IPS-15b (cell line): ENCODE measurements at regions not wholly inside any gene's neighbourhood (a gene's known extent, or its start where the extent isn't known, plus 50 kb on each side); places are given as distances from the start of the nearest gene placed in this dataset.

ENCODE experiments used
- H3K27me3 ChIP-seq: one replicate; pipeline ENCODE4 v1.6.1; 2013; ENCODE audit warnings: low read length; ENCODE audit not compliant: control insufficient read depth, insufficient read depth
- H3K36me3 ChIP-seq: one replicate; pipeline ENCODE4 v1.6.1; 2013; ENCODE audit warnings: low read length; ENCODE audit not compliant: control insufficient read depth, insufficient read depth
- H3K4me1 ChIP-seq: one replicate; pipeline ENCODE4 v1.6.1; 2013; ENCODE audit warnings: mild to moderate bottlenecking, low read length; ENCODE audit not compliant: control insufficient read depth, insufficient read depth
- H3K4me3 ChIP-seq: one replicate; pipeline ENCODE4 v1.5.1; 2013; ENCODE audit warnings: low read depth, low read length
- H3K9ac ChIP-seq: one replicate; pipeline ENCODE4 v1.6.1; 2013; ENCODE audit warnings: low read depth, mild to moderate bottlenecking, low read length
- H3K9me3 ChIP-seq: one replicate; pipeline ENCODE4 v1.6.1; 2013; ENCODE audit warnings: mild to moderate bottlenecking, low read length; ENCODE audit not compliant: control insufficient read depth, insufficient read depth

DNA sequence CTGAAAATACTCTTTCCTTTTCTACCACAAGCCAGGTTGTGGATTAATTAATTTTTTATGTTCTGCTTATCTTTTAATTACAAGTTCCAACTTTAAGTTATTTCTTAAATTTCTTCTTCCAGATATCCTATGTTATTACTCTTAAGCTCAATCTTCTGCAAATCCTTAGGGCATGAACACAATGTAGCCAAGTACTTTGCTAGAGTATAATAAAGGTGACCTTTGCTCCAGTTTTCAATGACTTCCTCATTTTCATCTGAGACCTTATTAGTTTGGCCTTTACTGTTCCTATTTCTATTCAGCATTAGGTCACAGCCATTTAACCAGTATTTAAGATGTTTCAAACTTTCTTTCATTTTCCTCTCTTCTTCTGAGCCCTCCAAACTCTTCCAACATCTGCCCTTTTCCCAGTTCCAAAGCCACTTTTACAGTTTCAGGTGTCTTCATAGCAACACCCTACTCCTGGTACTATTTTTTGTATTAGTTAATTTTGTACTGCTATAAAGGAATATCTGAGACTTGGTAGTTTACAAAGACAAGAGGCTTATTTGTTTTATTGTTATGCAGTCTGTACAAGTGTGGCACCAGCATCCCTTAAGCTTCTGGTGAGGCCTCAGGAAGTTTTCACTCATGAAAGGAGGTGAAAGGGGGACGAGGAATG, 886.2 kb upstream of the GHITM start:
- Histone ChIP-seq H3K4me3 (no peak overlapping the region), H3K27me3 (no peaks in the 10 kb centered on the region), H3K4me1 (no peaks in the 10 kb centered on the region), H3K36me3 (no peaks in the 10 kb centered on the region), H3K9ac (no peak overlapping the region), H3K9me3 (no peaks in the 10 kb centered on the region)

DNA sequence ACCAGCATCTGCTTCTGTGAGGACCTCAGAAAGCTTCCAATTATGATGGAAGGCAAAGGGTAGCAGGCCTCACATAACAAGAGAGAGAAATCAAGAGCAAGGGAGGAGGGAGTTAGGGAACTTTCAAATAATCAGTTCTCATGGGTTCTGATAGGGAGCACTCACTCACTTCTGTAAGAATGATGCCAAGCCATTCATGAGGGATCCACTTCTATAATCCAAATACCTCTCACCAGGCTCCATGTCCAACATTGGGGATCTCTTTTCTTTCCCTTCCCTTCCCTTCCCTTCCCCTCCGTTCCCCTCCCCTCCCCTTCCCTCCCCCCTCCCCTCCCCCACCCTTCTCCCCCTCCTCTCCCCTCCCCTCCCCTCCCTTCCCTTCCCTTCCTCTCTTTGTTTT, 884.6 kb upstream of the GHITM start:
- no peaks in the 10 kb centered on the region for H3K4me1 ChIP-seq
- no peaks in the 10 kb centered on the region for H3K27me3 ChIP-seq
- no peak overlapping the region for H3K9ac ChIP-seq
- no peak overlapping the region for H3K4me3 ChIP-seq
- no peaks in the 10 kb centered on the region for H3K36me3 ChIP-seq
- H3K9me3 ChIP-seq, result no peaks in the 10 kb centered on the region

DNA sequence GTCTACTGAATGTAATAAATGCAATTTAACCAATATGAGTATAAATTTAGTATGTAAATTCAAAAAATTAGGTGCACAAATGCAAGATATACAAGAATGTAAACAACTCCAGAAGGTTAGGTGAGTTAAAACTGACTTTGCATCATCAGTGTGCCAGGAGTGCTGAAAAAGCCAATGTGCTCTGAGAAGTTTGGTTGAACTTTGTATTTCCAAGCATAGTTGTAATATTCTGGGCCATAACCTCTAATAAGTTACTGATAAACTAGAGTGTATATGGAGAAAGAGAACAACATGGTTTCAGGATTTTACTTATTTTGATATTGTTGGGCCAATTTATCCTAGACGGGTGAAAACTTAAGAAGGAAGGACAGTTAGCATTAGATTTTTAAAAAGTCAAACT, 876.9 kb upstream of the GHITM start:
- H3K27me3 ChIP-seq, result no peaks in the 10 kb centered on the region
- H3K4me1 ChIP-seq, result no peaks in the 10 kb centered on the region
- H3K36me3 ChIP-seq, result no peaks in the 10 kb centered on the region
- H3K9ac ChIP-seq, result no peak overlapping the region
- no peak overlapping the region for H3K4me3 ChIP-seq
- H3K9me3 ChIP-seq, result no peaks in the 10 kb centered on the region

DNA sequence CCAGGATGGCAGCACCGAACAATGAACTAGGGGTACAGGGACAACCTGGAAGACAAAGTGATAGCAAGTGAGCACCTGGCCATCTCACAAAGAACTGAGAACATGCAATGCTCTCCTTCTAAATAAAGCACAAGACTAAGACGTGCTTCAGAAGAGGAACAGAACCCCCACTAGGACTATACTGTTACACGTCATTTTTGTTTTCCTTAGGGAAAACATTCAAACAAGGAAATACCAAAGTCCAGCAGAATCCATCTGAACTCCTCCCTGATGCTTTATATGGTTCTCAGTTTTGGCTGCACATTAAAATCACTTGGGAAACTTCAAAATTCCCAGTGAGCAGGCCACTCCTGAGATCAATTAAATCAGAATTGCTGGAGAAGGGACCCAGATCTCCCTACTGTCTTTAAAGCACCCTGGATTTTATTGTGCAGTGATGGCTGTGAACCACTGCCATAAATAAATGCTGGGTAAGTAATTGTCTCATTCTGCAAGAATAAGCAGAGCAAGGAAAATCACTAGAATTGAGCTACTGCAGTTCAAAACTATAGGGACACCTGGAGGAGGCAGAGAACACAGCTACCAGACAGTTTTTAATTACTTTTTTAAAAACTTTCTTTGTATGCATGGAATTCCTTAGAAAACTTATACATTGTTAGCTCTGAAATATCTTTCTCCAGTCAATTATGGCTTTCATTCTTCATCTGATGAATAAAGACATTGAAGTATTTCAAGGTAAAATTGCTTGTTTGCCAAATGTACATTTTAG, 866.5 kb upstream of the GHITM start:
- Histone ChIP-seq H3K9ac (no peak overlapping the region), H3K9me3 (no peaks in the 10 kb centered on the region), H3K36me3 (no peaks in the 10 kb centered on the region), H3K4me1 (no peaks in the 10 kb centered on the region), H3K4me3 (no peak overlapping the region), H3K27me3 (no peaks in the 10 kb centered on the region)

DNA sequence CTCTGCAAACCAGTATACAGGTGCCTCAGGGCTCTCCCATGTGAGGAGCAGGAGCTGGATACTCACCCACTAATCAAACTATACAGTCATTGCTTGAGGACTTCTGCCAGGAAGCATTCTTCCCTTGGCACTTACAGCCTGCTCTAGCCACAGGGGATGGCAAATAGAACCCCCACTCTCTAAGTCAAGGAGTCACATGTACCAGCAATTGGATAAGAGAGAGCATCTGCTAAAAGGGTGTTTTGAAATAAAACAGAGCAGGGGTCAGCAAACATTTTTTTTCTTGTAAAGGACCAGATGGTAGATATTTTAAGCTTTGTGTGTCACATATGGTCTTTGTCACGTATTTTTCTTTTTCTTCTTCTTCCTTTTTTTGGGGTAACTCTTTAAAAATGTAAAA, 865.2 kb upstream of the GHITM start:
- Histone ChIP-seq H3K4me1 (no peaks in the 10 kb centered on the region), H3K4me3 (no peak overlapping the region), H3K9ac (no peak overlapping the region), H3K9me3 (no peaks in the 10 kb centered on the region), H3K27me3 (no peaks in the 10 kb centered on the region), H3K36me3 (no peaks in the 10 kb centered on the region)

DNA sequence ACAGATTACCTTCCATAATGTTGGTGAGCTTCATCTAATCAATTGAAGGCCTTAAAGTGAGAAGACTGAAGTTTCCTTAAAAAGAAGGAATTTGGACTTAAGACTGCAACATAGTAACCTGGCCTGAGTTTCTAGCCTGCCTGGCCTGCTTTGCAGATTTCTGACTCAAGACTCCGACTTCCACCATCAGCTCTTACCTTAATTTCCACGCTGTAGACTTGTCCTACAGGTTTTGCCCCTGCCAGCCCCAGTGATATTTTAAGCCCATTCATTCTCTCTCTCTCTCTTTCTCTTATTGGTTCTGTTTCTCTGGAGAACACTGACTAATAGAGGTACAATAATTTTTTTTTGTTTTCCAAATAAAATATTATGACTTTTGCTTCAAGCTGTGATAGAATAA, 862.3 kb upstream of the GHITM start:
- H3K9ac ChIP-seq, result no peak overlapping the region
- H3K4me1 ChIP-seq, result no peaks in the 10 kb centered on the region
- H3K4me3 ChIP-seq, result no peak overlapping the region
- no peaks in the 10 kb centered on the region for H3K36me3 ChIP-seq
- H3K27me3 ChIP-seq, result no peaks in the 10 kb centered on the region
- no peaks in the 10 kb centered on the region for H3K9me3 ChIP-seq

DNA sequence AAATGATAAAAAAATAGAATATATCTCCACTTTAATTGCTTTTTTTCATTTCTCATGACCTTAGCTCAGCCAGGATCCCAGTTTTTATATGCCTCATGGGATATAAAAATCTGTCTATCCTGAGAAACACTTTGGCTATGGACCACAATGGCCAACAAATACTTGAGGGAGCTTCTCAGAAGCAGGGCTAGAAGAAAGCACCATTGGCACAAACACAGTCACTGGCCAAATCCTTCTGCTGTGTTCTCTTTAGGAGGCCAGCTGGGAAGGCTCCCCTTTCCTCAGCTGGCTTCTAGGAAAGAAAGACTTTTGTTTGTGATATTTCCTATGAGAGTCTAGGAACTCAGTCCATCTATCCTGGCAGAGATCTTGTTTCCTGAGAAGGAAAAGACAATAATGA, 856.2 kb upstream of the GHITM start:
- Histone ChIP-seq H3K4me3 (no peak overlapping the region), H3K9me3 (no peaks in the 10 kb centered on the region), H3K4me1 (no peaks in the 10 kb centered on the region), H3K27me3 (no peaks in the 10 kb centered on the region), H3K9ac (no peak overlapping the region), H3K36me3 (no peaks in the 10 kb centered on the region)

DNA sequence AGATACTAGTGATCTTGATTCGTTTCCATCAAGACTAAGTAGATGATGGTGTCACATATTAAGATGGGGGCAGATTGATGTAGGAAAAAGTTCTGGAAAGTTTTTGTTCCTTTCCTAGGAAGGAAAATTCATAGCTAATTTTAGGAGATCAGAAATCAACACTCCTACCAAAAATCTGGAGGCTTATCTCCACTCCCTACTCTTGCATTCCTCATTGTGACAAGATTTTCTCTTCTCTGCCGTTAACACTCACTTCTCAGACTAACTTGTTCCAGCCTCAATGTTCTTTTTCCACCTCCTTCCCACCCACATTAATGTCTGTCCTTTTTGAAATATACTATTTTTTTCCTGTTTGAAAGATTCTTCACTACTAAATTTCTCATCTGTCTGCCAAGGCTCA, 851.9 kb upstream of the GHITM start:
- no peaks in the 10 kb centered on the region for H3K9me3 ChIP-seq

DNA sequence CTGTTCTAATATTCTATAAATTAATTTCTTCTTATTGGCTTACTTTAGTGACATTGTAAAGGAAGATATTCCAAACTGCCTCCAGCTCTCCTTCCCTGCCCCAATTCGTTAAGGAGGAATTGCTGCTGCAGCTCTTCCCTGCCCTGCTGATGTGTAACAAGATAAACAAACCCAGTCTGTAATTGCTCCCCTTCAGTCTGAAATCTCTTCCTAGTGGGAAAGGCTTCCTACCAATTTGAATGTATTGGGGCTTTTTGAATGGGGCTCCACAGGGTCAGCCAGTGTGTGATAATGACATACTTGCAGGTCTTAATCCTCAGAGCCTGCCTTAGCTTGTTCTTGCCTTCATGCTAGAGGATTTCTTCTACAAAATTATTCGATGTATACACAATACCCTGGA, 849.9 kb upstream of the GHITM start:
- Histone ChIP-seq H3K9me3 (no peaks in the 10 kb centered on the region), H3K36me3 (no peaks in the 10 kb centered on the region), H3K4me1 (no peaks in the 10 kb centered on the region), H3K4me3 (no peak overlapping the region), H3K9ac (no peak overlapping the region), H3K27me3 (no peaks in the 10 kb centered on the region)

More for the DNA sequence above, 851.9 kb upstream of the GHITM start:
- Histone ChIP-seq H3K27me3 (no peaks in the 10 kb centered on the region), H3K36me3 (no peaks in the 10 kb centered on the region), H3K4me1 (no peaks in the 10 kb centered on the region), H3K4me3 (no peak overlapping the region), H3K9ac (no peak overlapping the region)

DNA sequence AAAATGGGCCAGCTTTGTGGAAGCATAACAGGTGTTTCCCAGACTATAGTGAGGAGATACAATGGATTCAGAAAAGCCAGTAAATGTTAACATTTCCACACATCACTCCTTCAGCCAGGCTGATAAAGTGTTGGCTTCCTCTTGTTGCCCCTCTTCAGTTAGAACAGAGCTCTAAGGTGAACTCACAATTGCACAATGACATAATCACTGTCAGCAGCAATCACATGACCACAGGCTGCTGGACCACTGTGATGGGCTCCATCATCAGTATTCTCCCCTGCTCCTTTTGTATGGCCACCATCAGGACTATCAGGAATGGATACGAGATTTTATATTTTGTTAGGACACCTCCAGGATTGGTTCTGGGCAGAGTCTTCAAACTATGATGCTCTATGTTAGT, 849.4 kb upstream of the GHITM start:
- no peaks in the 10 kb centered on the region for H3K9me3 ChIP-seq
- no peak overlapping the region for H3K9ac ChIP-seq
- no peaks in the 10 kb centered on the region for H3K4me1 ChIP-seq
- H3K36me3 ChIP-seq, result no peaks in the 10 kb centered on the region
- H3K27me3 ChIP-seq, result no peaks in the 10 kb centered on the region
- no peak overlapping the region for H3K4me3 ChIP-seq

DNA sequence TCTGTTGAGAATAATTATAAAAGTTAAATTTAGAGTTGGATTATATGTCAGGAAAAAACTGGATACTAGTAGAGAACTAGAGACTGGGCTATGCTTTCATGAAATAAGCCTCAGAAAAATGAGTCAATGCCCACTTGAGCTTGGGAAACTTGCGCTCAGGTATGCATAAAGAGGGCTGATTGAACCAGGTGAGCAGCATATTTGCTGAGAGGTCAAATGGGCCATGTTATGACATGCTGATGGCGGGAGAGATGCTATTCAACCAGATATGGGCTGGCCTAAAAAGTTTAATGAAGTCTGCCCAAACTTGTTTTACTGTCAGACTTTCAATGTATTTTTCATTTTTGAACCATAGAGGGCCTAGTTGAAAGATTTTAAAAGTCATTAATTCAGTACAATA, 837.6 kb upstream of the GHITM start:
- no peaks in the 10 kb centered on the region for H3K4me1 ChIP-seq
- H3K9me3 ChIP-seq, result no peaks in the 10 kb centered on the region
- H3K4me3 ChIP-seq, result no peak overlapping the region
- no peaks in the 10 kb centered on the region for H3K36me3 ChIP-seq
- no peaks in the 10 kb centered on the region for H3K27me3 ChIP-seq
- no peak overlapping the region for H3K9ac ChIP-seq

DNA sequence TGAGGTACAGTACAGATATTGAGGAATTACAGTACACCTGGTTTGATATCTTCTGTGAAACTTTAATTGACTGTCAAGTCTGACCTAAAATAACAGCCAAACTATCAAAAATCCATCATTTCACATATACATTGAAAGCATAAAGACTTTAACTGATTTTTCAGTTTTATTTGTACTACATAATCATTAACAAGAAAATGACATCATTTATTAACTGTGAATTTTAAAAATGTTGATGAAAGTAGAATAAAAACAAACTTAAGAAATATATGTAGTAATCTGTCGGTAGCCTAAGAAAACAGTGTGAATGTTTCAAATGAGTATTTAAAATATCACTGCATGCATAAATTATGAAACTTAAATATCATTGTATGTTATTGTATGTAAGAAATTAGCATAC, 836.7 kb upstream of the GHITM start:
- Histone ChIP-seq H3K27me3 (no peaks in the 10 kb centered on the region), H3K4me3 (no peak overlapping the region), H3K4me1 (no peaks in the 10 kb centered on the region), H3K9me3 (no peaks in the 10 kb centered on the region), H3K9ac (no peak overlapping the region), H3K36me3 (no peaks in the 10 kb centered on the region)
